NCI-H1930 (cell line): ENCODE measurements at regions not wholly inside any gene's neighbourhood (a gene's known extent, or its start where the extent isn't known, plus 50 kb on each side); places are given as distances from the start of the nearest gene placed in this dataset.
"Not testable (repeated sequence)": the region's sequence is repeated elsewhere in the genome, so short reads cannot be mapped to it uniquely, and the experiment has no call there.

Source experiments
- DNase-seq, 2 experiments: peaks; one replicate each; lab custom pipeline; 2025; lab: John Stamatoyannopoulos, UW

DNA sequence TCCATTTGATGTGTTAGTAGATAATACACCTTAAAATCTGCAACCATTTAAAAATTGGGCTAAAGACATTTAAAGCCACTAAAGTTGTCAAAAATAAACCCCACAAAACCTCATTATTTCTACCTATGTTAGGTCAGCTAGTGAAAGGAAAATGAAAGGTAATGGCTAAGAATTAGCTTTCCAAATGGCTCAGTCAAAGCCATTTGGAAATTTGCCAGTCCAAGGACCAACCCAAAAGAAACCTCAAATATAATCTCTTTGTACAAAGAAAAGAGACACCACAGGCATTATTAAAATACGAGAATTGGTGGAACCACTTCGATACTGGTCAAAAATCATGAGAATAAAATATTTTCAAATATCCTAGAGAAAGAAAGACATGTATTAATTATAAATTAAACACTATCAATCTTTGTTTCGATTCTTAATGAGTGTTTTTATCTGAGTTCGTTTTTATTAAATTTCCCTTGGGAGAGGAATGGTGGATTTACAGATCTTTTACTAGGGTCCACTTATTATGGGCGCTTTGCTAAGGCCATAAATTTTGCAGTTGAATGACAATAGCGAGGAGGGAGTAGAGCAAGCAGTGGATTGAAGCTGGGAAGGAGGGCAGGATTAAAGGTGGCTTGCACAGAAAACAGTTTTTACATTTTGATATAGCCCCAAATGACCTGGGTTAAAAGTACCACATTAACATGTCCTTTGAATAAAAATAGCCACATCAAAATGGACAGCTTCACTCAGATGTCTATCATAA, 116.8 kb upstream of the SHB start:
- no peak for DNase-seq

DNA sequence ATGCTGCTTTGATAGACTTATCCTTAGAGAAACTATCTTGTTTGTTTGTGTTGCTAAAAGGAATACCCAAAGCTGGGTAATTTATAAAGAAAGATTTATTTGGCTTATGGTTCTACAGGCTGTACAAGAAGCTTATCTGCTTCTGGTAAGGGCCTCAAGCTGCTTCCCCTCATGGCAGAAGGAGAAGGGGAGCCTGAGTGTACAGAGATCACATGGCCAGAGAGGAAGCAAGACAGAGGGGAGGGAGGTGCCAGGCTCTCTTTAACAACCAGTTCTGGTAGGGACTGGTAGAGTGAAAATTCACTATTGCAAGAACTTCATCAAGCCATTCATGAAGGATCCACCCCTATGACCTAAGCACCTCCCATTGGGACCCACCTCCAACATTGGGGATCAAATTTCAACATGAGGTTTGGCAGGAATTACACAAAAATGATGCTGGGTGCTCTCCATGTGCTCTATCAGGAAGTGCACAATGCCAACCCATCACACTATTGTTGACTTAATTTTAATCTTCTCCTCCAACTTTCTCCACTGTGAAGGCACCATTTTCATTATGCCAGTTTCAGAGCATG, 115.1 kb upstream of the SHB start:
- DNase-seq = no peak

DNA sequence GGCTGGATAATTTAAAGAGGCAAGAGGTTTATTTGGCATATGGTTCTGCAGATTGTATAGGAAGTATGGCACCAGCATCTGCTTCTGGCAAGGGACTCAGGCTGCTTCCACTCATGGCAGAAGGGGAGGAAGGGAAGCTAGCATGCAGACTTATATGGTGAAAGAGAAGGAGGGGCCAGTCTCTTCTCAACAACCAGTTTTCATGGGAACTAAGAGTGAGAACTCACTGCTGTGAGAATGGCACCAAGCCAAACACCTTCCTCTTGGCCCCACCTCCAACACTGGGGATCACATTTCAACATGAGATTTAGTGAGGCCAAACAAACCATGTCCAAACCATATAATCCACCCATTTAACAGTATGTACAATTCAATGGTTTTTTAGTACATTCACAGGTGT, 113.3 kb upstream of the SHB start:
- no peak for DNase-seq

DNA sequence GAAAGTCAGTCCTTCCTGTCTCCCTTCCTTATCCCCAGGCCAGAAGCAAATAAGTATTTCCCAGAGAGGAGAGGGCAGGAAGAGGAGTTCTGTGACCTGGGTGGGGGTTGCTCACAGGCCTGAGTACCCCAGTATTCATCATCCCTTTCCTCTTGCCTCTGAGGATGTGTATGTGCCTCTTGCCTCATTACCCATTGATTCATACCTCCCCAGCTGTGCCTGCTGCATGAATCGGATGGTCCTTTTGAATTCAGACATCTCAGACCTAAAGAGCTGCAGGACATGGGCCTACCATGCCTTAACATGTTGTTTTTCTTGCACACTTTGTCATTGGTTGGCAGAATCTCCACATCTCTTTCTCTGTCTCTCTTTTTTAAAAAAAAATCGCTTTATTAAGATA, 112.8 kb upstream of the SHB start:
- DNase-seq = no peak

DNA sequence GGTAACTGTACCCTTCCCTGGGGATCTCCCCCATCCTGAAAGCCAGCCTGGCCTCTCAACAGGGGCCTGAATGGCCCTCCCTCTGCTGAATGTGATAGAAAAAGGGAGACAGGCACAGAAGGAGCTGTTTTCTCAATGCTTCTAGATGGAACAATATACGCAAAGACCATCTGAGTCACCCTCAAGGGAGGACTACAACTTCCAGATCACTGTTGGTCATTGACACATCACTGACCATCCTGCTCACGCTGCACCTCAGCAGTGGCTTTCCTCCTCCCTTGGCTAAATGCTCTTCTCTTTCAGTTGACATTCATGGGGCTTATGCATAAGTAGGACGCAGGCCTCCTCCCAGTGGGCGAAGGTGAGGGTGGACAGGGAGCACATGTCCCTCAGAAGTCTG, 112.2 kb upstream of the SHB start:
- no peak for DNase-seq

DNA sequence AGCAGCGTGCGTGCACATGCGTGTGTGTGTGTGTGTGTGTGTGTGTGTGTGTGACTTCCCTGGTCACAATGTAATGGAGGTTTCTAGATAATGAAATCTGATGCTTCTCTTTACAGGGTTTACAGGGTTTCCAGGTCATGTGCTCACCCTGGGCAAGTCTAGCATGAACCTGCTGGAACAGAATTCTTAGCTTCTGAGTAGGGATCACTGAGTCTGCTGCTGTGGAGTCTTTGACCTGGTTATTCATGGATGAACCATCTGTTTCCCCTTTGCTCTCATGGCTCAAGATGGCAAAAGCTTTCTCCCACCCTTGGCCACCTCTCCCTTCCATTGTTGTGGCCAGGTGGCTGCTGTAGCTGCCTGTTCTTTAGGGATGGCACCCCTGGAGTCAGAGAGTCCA, 111.6 kb upstream of the SHB start:
- DNase-seq = no peak

DNA sequence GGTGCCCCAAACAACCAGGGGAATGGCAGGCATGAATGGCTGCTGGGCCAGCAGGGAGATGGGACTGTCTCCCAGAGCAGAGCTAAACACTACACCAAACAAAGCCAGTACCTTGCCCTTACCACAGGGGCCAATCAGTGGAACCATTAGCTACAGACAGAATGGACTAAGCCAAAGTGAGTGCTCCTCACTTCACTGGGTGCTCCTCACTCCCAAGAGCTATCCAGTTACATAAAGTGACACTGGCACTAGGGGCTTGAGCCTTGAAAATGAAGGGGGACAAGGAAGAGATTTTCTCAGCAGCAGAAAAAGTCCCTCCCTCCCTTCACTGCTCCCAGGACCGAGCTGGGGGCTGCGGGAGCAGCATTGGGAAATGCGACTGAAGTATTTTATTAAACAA, 110.9 kb upstream of the SHB start:
- DNase-seq = no peak

DNA sequence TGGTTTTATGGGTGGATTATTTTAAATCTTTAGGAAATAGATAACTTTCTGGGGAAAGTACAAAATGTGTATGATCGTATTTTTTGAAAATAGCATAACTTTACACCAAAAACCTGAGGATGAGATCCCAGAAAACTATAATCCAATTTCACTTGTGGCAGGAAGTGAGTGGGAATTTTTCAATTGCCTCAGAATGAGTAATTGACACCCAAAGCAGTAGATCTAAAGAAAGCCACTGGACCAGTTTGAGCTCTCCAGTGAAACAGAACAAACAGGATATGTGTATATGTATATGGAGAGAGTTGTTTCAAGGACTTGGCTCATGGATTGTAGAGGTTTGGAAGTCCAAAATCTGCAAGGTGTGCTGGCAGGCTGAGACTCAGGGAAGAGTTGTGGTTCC, 109.2 kb upstream of the SHB start:
- no peak for DNase-seq

DNA sequence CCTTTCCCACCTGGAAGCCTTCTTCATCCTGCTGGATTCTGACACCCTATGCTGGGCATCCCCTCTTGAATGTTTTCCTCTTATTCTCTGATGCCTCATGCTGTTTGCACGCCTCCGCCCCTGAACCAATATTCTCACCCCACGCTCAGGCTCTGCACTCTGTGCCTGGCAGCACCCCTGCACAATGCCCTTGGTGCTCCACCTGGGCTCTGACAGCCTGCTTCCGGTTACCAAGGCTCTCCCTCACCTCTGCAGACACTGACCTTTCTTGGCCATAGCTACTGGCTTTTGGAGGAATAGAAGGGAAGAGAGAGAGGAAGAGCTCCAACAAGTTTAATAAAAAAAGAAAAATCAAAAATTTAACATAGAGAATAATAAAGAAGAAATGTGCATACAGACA, 108.7 kb upstream of the SHB start:
- no peak for DNase-seq

DNA sequence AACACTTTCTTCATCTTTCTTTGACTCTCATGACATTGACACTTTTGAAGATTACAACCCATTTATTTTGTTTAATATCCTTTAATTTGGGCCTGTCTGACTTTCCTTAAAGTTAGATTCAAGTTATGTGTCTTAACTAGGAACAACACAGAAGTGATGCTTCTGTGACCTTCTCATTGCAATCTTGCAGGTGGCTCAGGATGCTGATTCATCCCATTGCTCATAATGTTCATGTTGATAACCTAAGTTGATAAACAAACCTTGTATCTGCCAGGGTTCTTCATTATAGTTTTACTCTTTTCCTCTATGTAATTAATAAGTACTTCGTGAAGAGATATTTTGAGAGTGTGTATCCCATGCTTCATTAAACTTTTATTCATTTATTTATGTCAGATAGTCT, 107.2 kb upstream of the SHB start:
- DNase-seq = no peak

DNA sequence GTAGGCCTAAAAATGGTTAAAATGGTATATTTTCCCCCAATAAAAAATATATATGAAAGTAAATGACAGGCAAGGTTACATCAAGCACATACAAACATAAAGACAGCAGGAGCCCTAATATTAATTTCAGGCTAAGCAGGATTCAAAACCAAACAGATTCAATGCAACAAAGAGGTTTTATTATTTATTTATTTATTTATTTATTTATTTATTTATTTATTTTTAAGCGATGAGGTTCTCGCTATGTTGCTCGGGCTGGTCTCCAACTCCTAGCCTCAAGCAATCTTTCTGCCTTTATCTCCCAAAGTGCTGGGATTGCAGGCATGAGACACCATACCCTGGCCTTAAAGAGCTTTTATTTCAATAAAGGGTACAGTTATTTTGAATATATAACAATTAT, 106.4 kb upstream of the SHB start:
- DNase-seq = no peak

DNA sequence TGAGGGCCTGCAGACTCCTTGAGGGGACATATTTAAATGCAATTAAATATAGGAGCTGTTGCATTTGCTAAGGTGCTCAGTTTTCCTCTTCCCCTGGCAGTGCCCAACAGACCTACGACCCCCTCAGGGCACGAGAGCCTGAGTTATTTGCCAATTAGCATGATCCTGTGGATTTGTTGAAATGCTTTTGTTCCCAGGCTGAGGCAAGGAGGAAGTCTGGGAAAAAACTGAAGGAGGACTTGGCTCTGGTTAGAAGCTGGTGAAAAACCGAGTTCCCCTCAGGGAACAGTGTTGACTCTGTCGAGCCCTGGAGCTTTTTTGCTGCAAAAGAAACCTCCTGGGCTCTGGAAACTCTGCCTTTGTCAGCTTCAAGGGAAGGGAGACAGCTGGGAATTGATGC, 103.6 kb upstream of the SHB start:
- DNase-seq = no peak

DNA sequence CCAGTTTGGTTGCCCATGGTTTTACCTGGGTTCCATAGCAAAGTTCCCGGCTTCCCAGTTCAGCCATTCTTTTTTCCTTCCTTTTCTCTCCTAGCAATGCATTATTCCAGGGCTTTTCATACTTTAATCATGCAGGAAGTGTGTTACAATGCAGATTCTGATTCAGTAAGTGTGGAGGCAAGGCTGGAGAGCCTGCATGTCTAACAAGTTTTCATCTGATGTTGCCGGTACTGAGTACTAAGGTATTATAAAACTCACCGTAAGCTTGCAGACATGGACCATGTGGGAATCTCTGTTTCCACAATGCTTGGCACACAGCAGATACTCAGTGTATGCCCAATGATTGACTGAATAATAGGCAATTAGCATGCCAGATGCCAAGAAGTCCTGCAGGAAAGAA, 102.9 kb upstream of the SHB start:
- no peak for DNase-seq

DNA sequence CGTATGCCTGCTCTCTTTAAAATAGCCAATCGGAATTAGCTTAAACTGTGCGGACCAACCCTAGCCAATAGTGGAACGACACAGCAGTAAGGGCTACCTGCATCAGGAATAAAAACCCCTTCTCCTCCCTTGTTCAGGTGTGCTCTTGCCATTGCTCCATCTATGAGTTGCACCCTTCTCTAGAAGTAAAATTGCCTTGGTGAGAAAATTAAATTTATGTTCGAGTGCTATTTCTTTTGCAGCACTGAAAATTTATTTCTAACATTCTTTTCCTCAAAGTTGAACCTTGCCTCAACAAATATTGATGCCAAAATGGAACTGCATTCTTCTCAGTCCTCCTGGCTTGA, 102.5 kb upstream of the SHB start:
- DNase-seq = no peak

DNA sequence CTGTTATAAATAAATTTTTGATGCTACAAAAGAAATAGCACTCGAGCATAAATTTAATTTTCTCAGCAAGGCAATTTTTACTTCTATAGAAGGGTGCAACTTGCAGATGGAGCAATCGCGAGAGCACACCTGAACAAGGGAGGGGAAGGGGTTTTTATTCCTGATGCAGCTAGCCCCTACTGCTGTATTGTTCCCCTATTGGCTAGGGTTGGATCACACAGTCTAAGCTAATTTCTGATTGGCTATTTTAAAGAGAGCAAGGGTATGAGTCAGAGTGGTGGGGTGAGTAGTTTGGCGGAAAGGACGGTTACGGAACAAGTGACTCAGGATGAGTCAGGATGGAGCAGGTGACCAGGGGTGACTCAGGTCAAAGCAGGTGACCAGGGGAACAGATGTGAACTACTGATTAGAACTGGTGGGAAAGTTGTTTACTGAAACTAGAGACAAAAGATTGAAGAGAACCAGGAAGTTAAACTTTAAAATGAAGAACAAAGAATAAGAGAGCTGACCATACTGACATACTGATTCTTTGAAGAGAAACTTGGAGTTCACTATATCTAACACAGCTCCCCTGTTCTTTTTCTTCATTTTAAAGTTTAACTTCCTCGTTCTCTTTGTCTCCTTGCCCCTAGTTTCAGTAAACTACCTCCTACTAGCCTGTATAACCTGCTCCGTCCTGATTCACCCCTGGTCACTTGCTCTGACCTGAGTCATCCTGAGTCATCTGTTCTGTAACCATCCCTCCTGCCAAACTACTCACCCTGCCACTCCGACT, 101.9 kb upstream of the SHB start:
- not testable (repeated sequence) for DNase-seq

DNA sequence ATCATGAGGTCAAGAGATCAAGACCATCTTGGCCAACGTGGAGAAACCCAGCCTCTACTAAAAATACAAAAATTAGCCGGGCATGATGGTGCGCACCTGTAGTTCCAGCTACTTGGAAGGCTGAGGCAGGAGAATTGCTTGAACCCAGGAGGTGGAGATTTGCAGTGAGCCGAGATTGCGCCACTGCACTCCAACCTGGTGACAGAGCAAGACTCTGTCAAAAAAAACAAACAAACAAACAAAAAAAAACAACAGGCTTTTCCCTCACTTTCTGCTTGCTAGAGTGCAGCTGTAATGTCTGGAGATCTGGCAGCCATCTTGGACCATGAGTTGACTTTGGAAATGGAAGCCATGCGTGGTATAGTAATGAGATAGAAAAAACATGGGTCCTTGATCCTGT, 101.1 kb upstream of the SHB start:
- not testable (repeated sequence) for DNase-seq

DNA sequence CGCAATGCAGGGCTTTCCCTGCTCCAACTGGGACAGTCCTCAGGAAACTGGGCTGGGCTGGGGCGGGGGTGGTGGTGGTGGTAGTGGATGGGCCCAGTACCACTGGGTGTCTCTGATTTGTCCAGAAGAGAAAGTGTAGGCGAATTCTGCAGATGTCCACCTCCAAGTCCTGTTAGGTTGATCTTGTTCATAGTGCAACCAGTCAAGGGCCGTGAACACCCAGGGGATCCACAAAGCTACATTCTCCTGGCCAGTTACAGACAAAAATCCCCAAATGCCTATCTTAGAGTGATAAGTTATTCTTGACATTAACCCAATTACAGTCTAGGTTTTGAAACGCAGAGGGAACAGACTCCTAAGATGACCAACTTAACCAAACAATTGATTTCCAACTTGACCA, 97.5 kb upstream of the SHB start:
- DNase-seq = no peak

DNA sequence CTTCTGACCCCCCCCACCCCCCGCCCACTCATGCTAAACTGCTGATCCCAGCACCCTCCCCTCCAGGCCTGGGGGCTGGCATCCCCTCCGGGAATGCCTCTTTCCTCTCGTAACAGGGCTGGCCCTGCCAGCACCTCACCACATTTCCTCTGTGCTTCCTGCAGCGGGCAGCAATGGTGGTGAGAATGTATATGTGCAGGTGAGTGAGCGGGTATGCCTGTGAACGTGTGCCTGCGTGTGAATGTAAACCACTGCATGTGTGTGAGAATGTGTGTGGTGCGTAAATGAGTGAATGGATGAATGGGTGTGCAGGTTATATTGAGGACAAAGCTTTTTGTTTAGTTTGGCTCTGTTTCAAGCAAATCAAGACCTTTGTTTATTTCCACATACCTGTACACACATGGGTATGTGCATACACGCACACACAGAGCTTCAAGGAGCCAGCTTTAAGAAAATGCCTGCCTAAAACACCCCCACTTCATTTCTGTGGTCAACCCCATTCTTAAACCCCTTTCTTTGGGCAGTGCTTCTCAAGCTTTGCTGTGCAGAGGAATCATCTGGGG, 95.7 kb upstream of the SHB start:
- DNase-seq = no peak

DNA sequence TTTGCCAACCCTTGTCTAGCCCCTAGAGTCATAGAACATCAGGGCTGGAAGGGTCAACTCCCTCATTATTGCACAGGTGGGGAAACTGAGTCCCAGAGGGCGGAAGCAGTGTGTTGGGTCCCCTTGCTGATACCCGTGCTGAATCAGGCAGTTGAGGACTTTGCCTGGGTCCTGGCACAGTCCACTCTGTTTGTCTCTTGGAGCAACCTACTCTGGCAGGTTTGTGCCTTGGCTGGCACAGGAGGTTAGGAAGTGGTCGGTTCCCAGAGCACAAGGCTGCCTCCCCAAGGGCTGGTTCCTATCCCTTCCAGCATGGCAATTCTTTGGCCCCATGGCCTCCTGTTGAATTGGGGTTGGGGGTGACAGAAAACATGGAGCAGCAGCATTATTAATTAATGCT, 94.5 kb upstream of the SHB start:
- no peak for DNase-seq

DNA sequence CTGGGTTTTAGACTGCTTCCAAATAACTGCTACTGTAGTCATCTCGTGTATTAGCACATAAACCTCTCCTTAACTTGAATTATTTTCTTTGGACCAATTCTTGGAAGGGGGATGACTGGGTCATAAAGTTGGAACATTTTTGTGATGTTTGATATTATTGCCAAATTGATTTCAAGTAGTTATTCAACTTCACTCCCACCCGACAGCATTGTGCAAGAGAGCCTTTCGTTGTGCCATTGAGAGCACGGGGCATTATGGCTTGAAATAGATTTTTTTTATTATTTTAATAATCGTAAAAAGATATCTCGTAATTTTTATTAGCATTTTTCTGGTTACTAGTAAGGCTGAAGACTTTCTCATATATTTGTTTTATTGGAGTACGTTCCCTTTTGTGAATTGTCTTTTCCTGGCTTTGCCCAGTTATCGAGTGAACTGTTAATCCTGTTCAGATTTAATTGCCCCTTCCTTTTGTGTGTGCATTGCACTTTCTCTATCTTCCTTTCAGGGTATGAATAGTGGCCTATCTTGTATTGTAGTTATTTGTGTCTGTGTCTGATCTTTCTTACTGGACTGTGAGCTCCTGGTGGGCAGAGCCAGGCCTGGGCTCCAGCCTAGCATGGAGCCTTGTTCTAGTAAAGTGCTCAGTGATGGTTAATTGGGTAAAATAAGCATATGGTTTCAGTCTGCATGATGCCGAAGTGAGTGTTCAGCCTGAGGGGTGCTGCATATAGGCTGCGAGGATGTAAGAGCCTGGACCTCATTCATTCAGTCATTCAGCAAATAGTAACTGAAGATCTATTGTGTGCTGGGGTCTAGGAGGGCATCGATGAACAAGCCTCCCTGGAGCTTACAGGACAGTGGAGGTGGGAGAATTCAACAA, 93.5 kb upstream of the SHB start:
- no peak for DNase-seq

DNA sequence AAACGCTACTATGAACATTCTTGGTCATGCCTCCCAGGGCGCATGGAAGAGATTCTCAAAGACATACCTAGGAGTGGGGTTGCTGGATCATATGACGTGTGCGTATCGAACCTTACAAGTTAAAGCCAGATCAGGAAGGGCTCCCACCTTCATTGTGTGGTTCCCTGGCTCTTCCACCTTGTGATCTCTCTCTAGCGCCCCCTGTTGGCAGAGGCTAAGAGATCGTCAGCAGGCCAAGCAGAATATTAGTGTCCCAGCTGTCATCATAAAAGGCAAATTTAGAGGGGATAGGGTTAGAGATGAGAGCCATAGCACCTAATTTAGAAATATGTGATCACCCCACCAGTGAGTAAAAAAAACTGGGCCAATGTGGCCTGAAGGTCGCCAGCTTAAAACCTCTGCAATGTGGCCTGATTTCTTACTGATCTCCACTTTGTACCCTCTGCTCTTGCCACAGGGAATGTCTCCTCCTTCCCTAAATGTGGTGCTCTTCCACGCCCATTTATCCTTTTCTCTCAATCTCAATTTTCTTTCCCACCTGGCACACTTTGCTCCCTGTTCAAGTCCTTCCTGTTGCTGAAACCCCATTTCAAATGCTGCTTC, 91.7 kb upstream of the SHB start:
- peak; percentile 48 to 73 for DNase-seq

DNA sequence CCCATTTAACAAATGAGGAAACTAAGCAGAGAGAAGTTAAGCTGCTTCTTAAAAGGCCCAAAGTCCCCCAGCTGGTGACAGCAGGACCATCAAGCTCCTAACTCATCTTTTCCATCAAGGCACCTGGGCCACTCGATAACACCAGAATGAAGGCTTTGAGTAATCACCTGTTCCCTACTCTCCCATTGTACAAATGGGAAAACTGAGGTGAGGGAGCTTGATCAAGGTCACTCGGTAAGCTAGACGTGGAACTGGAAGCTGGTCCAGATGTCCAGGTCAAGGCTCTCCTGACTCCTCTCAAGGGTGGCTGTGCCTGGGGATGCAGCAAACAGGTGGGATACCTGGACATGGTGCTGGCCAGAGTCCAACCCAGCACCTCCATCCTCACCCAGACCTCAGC, 90.6 kb upstream of the SHB start:
- no peak for DNase-seq
